ENCODE measurements at regions not wholly inside any gene's neighbourhood (a gene's known extent, or its start where the extent isn't known, plus 50 kb on each side); places are given as distances from the start of the nearest gene placed in this dataset.

- TF ChIP-seq CSRNP3 (CRISPR knock-in tag; IDR thresholded peaks at IDR 0.05) = no peak
These were observed 166.3 kb downstream of the C5orf15 start (continued) for GRCh38 chr5:133801955-133802751.

- no peak for ATAC-seq
- TF ChIP-seq CSRNP3 (CRISPR knock-in tag; IDR thresholded peaks at IDR 0.05) = no peak
- no peak for TF ChIP-seq RARB (CRISPR knock-in tag; IDR thresholded peaks at IDR 0.05)
- TF ChIP-seq CREB5 (CRISPR knock-in tag; IDR thresholded peaks at IDR 0.05; ENCODE audit: low read depth) = no peak
- no peak for TF ChIP-seq SNAI2 (CRISPR knock-in tag; IDR thresholded peaks at IDR 0.05)
- TF ChIP-seq ZFP3 (CRISPR knock-in tag; IDR thresholded peaks at IDR 0.05) = no peak
- TF ChIP-seq PPARA (CRISPR knock-in tag; IDR thresholded peaks at IDR 0.05; ENCODE audit: borderline replicate concordance) = no peak
- TF ChIP-seq ZFP30 (CRISPR knock-in tag; IDR thresholded peaks at IDR 0.05) = no peak
- no peak for TF ChIP-seq ARNTL (CRISPR knock-in tag; IDR thresholded peaks at IDR 0.05; ENCODE audit: borderline replicate concordance, low read depth)
- no peak for TF ChIP-seq ZNF70 (CRISPR knock-in tag; IDR thresholded peaks at IDR 0.05)
- no peak for TF ChIP-seq TCF4 (CRISPR knock-in tag; IDR thresholded peaks at IDR 0.05; ENCODE audit: borderline replicate concordance)
- TF ChIP-seq ZNF8 (CRISPR knock-in tag; IDR thresholded peaks at IDR 0.05) = no peak
- no peak for TF ChIP-seq GLIS3 (CRISPR knock-in tag; IDR thresholded peaks at IDR 0.05)
- no peak for TF ChIP-seq ZC3H10 (CRISPR knock-in tag; IDR thresholded peaks at IDR 0.05)
- no peak for TF ChIP-seq POU6F1 (CRISPR knock-in tag; IDR thresholded peaks at IDR 0.05; ENCODE audit: borderline replicate concordance, low read depth)
- TF ChIP-seq TSHZ2 (CRISPR knock-in tag; IDR thresholded peaks at IDR 0.05) = no peak
- TF ChIP-seq BACH2 (CRISPR knock-in tag; IDR thresholded peaks at IDR 0.05; ENCODE audit: borderline replicate concordance) = no peak
- no peak for TF ChIP-seq OSR1 (CRISPR knock-in tag; IDR thresholded peaks at IDR 0.05)
These were observed 167.0 kb downstream of the C5orf15 start for GRCh38 chr5:133801431-133801830.

- ATAC-seq = no peak
- no peak for TF ChIP-seq TCF4 (CRISPR knock-in tag; IDR thresholded peaks at IDR 0.05; ENCODE audit: borderline replicate concordance)
- no peak for TF ChIP-seq ZNF70 (CRISPR knock-in tag; IDR thresholded peaks at IDR 0.05)
- no peak for TF ChIP-seq GLIS3 (CRISPR knock-in tag; IDR thresholded peaks at IDR 0.05)
- no peak for TF ChIP-seq CSRNP3 (CRISPR knock-in tag; IDR thresholded peaks at IDR 0.05)
- no peak for TF ChIP-seq POU6F1 (CRISPR knock-in tag; IDR thresholded peaks at IDR 0.05; ENCODE audit: borderline replicate concordance, low read depth)
- TF ChIP-seq PATZ1 (CRISPR knock-in tag; IDR thresholded peaks at IDR 0.05; ENCODE audit: borderline replicate concordance) = no peak
- no peak for TF ChIP-seq PPARA (CRISPR knock-in tag; IDR thresholded peaks at IDR 0.05; ENCODE audit: borderline replicate concordance)
- TF ChIP-seq RARB (CRISPR knock-in tag; IDR thresholded peaks at IDR 0.05) = no peak
- no peak for TF ChIP-seq ZNF565 (CRISPR knock-in tag; conservative IDR thresholded peaks at IDR 0.05; ENCODE audit: low read depth)
- no peak for TF ChIP-seq ZC3H10 (CRISPR knock-in tag; IDR thresholded peaks at IDR 0.05)
- TF ChIP-seq SNAI2 (CRISPR knock-in tag; IDR thresholded peaks at IDR 0.05) = no peak
- no peak for TF ChIP-seq ESRRG (CRISPR knock-in tag; IDR thresholded peaks at IDR 0.05)
- no peak for TF ChIP-seq BACH2 (CRISPR knock-in tag; IDR thresholded peaks at IDR 0.05; ENCODE audit: borderline replicate concordance)
- TF ChIP-seq OSR1 (CRISPR knock-in tag; IDR thresholded peaks at IDR 0.05) = no peak
- TF ChIP-seq ZFP3 (CRISPR knock-in tag; IDR thresholded peaks at IDR 0.05) = no peak
These were observed 168.7 kb downstream of the C5orf15 start for GRCh38 chr5:133799571-133800237.
